CD4-positive, alpha-beta memory T cell (primary cell): ENCODE measurements at regions not wholly inside any gene's neighbourhood (a gene's known extent, or its start where the extent isn't known, plus 50 kb on each side); places are given as distances from the start of the nearest gene placed in this dataset.
"Not testable (repeated sequence)": the region's sequence is repeated elsewhere in the genome, so short reads cannot be mapped to it uniquely, and the experiment has no call there.

Source experiments
- CTCF ChIA-PET: fragments of 350-600 bp; sonication (Branson Sonifier 250); formaldehyde crosslinking; loops from one replicate; lab custom pipeline; 2021; ENCODE audit warnings: inconsistent platforms; ENCODE audit not compliant: partially characterized antibody; lab: Charles Lee
- POLR2A ChIA-PET: fragments of 350-600 bp; sonication (Branson Sonifier 250); formaldehyde crosslinking; loops from one replicate; lab custom pipeline; 2021; ENCODE audit not compliant: partially characterized antibody; lab: Charles Lee
- DNase-seq, 5 donors: peaks; one replicate each; pipeline versions ENCODE4 v3.0.0 to v3.0.0-alpha.2; 2020 to 2022; ENCODE audit warnings: mixed read lengths in 1 of 5
- H3K27ac ChIP-seq: one replicate; pipeline ENCODE4 v1.7.0; 2013; ENCODE audit warnings: low read depth, low read length
- H3K27me3 ChIP-seq: 2 replicates; pipeline ENCODE4 v1.7.0; 2013; ENCODE audit warnings: mild to moderate bottlenecking, low read length, moderate library complexity; ENCODE audit not compliant: insufficient read depth
- H3K36me3 ChIP-seq: 2 replicates; pipeline ENCODE4 v1.7.0; 2013; ENCODE audit warnings: mild to moderate bottlenecking, low read length, moderate library complexity; ENCODE audit not compliant: insufficient read depth
- H3K4me1 ChIP-seq: 2 replicates; pipeline ENCODE4 v1.7.0; 2013; ENCODE audit warnings: mild to moderate bottlenecking, low read length, moderate library complexity; ENCODE audit not compliant: insufficient read depth
- H3K4me3 ChIP-seq, 2 donors: one replicate each; pipeline ENCODE4 v1.7.0; 2013; ENCODE audit warnings: low read length in 2 of 2, mild to moderate bottlenecking in 1 of 2
- H3K9me3 ChIP-seq, 2 donors: one replicate each; pipeline ENCODE4 v1.7.0; 2013; ENCODE audit warnings: low read length in 2 of 2, control low read depth in 1 of 2; ENCODE audit not compliant: control insufficient read depth in 1 of 2
- H3K27ac Mint-ChIP-seq, 7 donors: one replicate each; pipeline ENCODE4 v1.8.0; 2020 to 2021; ENCODE audit warnings: mixed read lengths in 7 of 7, mild to moderate bottlenecking in 6 of 7, inconsistent platforms in 3 of 7, moderate library complexity in 3 of 7
- H3K27me3 Mint-ChIP-seq, 2 donors: one replicate each; pipeline ENCODE4 v1.8.0; 2020 to 2021; ENCODE audit warnings: mixed read lengths in 2 of 2
- H3K36me3 Mint-ChIP-seq, 2 donors: one replicate each; pipeline ENCODE4 v1.8.0; 2020 to 2021; ENCODE audit warnings: mixed read lengths in 2 of 2, inconsistent platforms in 1 of 2, mild to moderate bottlenecking in 1 of 2
- H3K4me1 Mint-ChIP-seq, 4 donors: one replicate each; pipeline ENCODE4 v1.8.0; 2020 to 2021; ENCODE audit warnings: mixed read lengths in 4 of 4, mild to moderate bottlenecking in 1 of 4
- H3K4me3 Mint-ChIP-seq, 8 donors: one replicate each; pipeline ENCODE4 v1.8.0; 2020 to 2021; ENCODE audit warnings: mixed read lengths in 8 of 8, mild to moderate bottlenecking in 7 of 8, moderate library complexity in 6 of 8, inconsistent platforms in 3 of 8
- H3K9me3 Mint-ChIP-seq, 8 donors: one replicate each; pipeline ENCODE4 v1.8.0; 2020 to 2021; ENCODE audit warnings: mixed read lengths in 8 of 8, mild to moderate bottlenecking in 5 of 8, inconsistent platforms in 3 of 8, moderate library complexity in 1 of 8
- intact Hi-C: fragments of 100-400 bp; cut with micrococcal nuclease; formaldehyde crosslinking; loops from one replicate; pipeline ENCODE4 v1.15.1; 2023

DNA sequence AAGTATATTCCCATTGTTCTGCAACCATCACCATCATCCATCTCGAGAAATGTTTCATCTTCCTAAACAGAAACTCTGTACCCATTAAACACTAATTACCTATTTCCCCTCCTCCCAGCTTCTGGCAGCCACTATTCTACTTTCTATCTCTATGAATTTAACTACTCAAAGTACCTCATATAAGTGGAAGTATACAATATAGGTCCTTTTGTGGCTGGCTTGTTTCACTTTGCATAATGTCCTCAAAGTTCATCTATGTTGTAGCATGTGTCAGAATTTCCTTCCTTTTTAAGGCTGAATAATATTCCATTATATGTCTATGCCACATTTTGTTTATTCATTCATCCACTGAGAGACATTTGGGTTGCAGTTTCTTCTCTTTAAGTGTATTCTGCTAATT, 159.4 kb downstream of the KCNRG start:
- H3K9me3 Mint-ChIP-seq: peaks cover 0 to 5% (median 0%) of the 10 kb centered on the region in 8 donors
- H3K4me1 Mint-ChIP-seq: peaks cover 0 to 8% (median under 1%) of the 10 kb centered on the region in 4 donors
- H3K27ac Mint-ChIP-seq: no peak overlapping the region
- Histone ChIP-seq H3K4me1 (no peaks in the 10 kb centered on the region), H3K4me3 (no peak overlapping the region), H3K9me3 (no peaks in the 10 kb centered on the region), H3K36me3 (no peaks in the 10 kb centered on the region), H3K27ac (no peak overlapping the region), H3K27me3 (no peaks in the 10 kb centered on the region)
- no peak for DNase-seq
- no peaks in the 10 kb centered on the region for H3K36me3 Mint-ChIP-seq
- intact Hi-C loops: loop anchor here (5.0 kb wide), 1 partner anchor 738 kb away; no protein-coding TSS in a partner anchor
- no peaks in the 10 kb centered on the region for H3K27me3 Mint-ChIP-seq
- ChIA-PET POLR2A (no interaction called here), CTCF (interaction anchor here (1.1 kb wide), 1 partner anchor 11 kb away, joined by 3 read pairs; no protein-coding TSS in a partner anchor)
- H3K4me3 Mint-ChIP-seq: no peak overlapping the region

DNA sequence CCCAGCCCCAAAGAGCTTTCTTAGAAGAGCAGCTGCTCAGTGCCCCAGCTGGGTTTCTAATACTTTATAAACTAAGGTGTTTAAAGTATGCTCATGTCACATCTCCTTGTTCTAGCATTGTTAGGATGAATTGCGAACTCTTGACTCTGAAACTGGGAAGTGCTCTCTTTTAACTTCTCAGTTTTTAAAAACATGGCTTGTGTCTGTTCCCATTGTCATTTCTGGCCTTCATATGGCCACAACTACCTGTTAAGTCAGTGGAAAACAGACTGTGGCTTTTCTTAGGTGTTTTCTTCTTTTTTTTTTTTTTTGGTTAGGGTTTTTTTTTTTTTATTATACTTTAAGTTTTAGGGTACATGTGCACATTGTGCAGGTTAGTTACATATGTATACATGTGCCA, 164.7 kb downstream of the KCNRG start:
- Mint-ChIP-seq H3K4me1 (peaks cover 0 to 3% (median under 1%) of the 10 kb centered on the region in 4 donors), H3K4me3 (no peak overlapping the region), H3K36me3 (no peaks in the 10 kb centered on the region), H3K27ac (no peak overlapping the region), H3K9me3 (peaks cover 0 to 5% (median 0%) of the 10 kb centered on the region in 8 donors), H3K27me3 (no peaks in the 10 kb centered on the region)
- POLR2A ChIA-PET: no interaction called here
- no peaks in the 10 kb centered on the region for H3K9me3 ChIP-seq
- H3K27me3 ChIP-seq: no peaks in the 10 kb centered on the region
- H3K4me3 ChIP-seq: no peak overlapping the region
- intact Hi-C loops: no loop called here
- no peak for DNase-seq
- no peaks in the 10 kb centered on the region for H3K36me3 ChIP-seq
- no peak overlapping the region for H3K27ac ChIP-seq
- CTCF ChIA-PET: interaction anchor here (0.7 kb wide), 1 partner anchor 76 kb away, joined by 3 read pairs; no protein-coding TSS in a partner anchor
- no peaks in the 10 kb centered on the region for H3K4me1 ChIP-seq

DNA sequence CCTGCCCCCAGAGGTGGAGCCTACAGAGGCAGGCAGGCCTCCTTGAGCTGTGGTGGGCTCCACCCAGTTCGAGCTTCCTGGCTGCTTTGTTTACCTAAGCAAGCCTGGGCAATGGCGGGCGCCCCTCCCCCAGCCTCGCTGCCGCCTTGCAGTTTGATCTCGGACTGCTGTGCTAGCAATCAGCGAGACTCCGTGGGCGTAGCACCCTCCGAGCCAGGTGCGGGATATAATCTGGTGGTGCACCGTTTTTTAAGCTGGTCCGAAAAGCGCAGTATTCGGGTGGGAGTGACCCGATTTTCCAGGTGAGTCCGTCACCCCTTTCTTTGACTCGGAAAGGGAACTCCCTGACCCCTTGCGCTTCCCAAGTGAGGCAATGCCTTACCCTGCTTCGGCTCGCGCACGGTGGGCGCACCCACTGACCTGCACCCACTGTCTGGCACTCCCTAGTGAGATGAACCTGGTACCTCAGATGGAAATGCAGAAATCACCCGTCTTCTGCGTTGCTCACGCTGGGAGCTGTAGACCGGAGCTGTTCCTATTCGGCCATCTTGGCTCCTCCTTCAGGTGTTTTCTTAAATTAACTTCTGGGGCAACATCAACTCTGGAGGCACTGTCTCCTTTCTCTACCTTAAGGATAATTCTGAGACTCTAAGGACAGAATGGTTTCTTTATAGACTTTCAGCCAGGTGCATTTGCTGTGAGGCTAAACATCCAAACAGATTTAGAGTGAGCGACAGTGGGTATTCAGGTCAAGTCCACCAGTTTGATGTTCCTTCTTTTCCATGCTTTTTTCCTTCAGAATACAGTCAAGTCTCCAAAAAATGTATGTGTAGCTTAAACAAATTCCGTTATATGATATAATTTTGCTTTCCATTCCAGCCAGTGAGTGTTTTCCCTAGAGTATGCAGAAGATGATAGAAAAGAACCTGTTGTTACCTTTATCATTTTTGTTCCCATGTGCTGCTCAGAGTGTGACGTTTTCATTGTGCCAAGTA, 170.8 kb downstream of the KCNRG start:
- DNase-seq: peak in 2 of 5 donors; percentile 11
- H3K9me3 Mint-ChIP-seq, intact Hi-C loops, H3K36me3 Mint-ChIP-seq, POLR2A ChIA-PET, H3K27me3 Mint-ChIP-seq, H3K36me3 ChIP-seq, H3K9me3 ChIP-seq, H3K27me3 ChIP-seq, H3K4me3 ChIP-seq, H3K27ac ChIP-seq: not testable (repeated sequence)
- Mint-ChIP-seq H3K4me1 (peaks cover 7 to 44% (median 17%) of the 10 kb centered on the region in 4 donors), H3K27ac (peak overlapping the region in 6 of 7 donors; percentile 30 to 79 (median 58)), H3K4me3 (peak overlapping the region; percentile 21 to 86 (median 74))
- CTCF ChIA-PET: interaction anchor here (1.5 kb wide), 1 partner anchor 12 kb away, joined by 3 read pairs; no protein-coding TSS in a partner anchor
- H3K4me1 ChIP-seq: peaks cover 13% of the 10 kb centered on the region

DNA sequence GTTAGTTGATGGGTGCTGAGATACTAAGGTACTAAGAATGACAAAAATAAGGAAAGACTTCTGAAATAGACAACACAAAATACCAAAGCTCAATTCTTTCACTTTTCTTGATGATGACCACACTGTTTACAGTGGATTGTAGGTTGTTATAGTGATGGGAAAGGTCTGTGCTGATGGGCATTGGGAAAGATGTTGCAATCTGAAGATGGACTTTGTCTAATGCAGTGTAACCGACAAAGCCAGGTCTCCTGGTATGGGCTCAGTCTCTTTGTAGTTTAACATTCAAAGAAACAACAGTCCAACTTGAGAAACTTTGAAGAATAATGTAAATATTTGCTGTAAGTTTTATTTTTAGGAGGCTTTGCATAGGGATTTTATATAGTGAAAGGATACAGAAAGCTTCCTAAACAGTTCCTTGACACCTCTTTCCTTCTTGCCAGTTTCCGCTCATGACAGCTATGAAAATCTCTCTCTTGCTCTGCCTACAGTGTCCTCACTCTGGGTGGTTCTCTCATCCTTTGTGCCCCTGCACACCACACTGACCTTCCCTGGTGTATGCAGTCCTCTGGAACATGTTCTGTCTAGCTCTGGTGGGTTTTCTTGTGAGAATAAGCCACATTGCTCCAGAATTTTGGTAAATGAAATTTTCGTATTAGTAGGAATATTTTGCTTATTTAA, 172.2 kb downstream of the KCNRG start:
- Mint-ChIP-seq H3K4me1 (peaks cover 7 to 59% (median 24%) of the 10 kb centered on the region in 4 donors), H3K9me3 (peaks cover 0 to 4% (median 0%) of the 10 kb centered on the region in 8 donors), H3K4me3 (peak overlapping the region in 6 of 8 donors; percentile 31 to 82 (median 71)), H3K27ac (peak overlapping the region in 4 of 7 donors; percentile 58 to 69 (median 58)), H3K27me3 (no peaks in the 10 kb centered on the region), H3K36me3 (no peaks in the 10 kb centered on the region)
- ChIA-PET CTCF (interaction anchor here (0.6 kb wide), 1 partner anchor 53 kb away, joined by 5 read pairs; no protein-coding TSS in a partner anchor), POLR2A (interaction anchor here (0.7 kb wide), 1 partner anchor 122 kb away, joined by 3 read pairs; no protein-coding TSS in a partner anchor)
- Histone ChIP-seq H3K4me3 (no peak overlapping the region), H3K27ac (no peak overlapping the region), H3K4me1 (peaks cover 23% of the 10 kb centered on the region), H3K27me3 (no peaks in the 10 kb centered on the region), H3K9me3 (no peaks in the 10 kb centered on the region), H3K36me3 (no peaks in the 10 kb centered on the region)
- DNase-seq: no peak
- intact Hi-C loops: no loop called here

DNA sequence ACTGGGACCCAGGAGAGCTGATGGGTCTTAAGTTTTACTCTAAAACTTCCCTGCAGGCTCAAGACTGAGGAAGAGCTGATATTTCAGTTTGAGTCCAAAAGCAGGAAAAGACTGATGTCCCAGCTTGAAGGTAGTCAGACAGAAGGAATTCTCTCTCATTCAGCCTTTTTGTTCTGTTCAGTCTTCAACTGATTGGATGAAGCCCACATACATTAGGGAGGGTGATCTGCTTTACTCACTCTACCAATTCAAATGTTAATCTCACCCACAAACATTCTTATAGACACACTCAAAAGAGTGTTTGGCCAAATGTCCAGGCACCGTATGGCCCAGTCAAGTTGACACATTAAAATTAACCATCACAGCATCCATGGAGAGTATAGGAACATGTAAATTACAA, 173.5 kb downstream of the KCNRG start:
- ChIA-PET POLR2A (interaction anchor here (1.9 kb wide), 1 partner anchor 63 kb away, joined by 14 read pairs; no protein-coding TSS in a partner anchor), CTCF (interaction anchor here (0.7 to 2.7 kb wide), 6 partner anchors 51 to 723 kb away, joined by 3 to 9 read pairs (median 3); partner anchors contain the start of gene TRIM13)
- H3K4me3 Mint-ChIP-seq: no peak overlapping the region
- Histone ChIP-seq H3K27me3 (no peaks in the 10 kb centered on the region), H3K27ac (no peak overlapping the region), H3K4me1 (peaks cover 35% of the 10 kb centered on the region), H3K4me3 (no peak overlapping the region), H3K36me3 (no peaks in the 10 kb centered on the region), H3K9me3 (no peaks in the 10 kb centered on the region)
- H3K9me3 Mint-ChIP-seq: peaks cover 0 to 4% (median 0%) of the 10 kb centered on the region in 8 donors
- H3K27ac Mint-ChIP-seq: no peak overlapping the region
- intact Hi-C loops: no loop called here
- peaks cover 11 to 71% (median 31%) of the 10 kb centered on the region in 4 donors for H3K4me1 Mint-ChIP-seq
- H3K27me3 Mint-ChIP-seq: no peaks in the 10 kb centered on the region
- no peaks in the 10 kb centered on the region for H3K36me3 Mint-ChIP-seq
- no peak for DNase-seq

DNA sequence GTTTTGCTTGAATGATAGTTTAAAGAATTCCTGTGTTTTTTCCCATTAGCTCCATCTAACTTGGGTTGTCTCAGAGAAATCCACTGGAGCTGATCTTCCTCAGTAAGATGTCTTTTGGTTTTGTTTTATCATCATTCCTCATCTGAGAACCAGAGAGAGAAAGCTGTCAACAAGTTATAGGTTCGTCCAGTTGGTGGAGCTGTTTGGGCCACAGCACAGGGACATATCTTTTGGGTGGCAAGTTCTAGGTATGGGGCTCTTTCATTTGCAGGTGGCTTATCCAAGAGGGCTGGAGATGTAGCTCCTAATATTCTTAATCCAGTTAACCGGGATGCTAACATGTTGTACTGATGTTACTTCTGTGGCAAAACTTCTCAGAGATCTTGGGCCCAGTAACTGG, 174.2 kb downstream of the KCNRG start:
- intact Hi-C loops: no loop called here
- Histone ChIP-seq H3K9me3 (no peaks in the 10 kb centered on the region), H3K27ac (no peak overlapping the region), H3K4me3 (no peak overlapping the region), H3K4me1 (peaks cover 35% of the 10 kb centered on the region), H3K36me3 (no peaks in the 10 kb centered on the region), H3K27me3 (no peaks in the 10 kb centered on the region)
- H3K27me3 Mint-ChIP-seq: no peaks in the 10 kb centered on the region
- CTCF ChIA-PET: interaction anchor here (0.7 to 2.7 kb wide), 7 partner anchors 10 to 722 kb away, joined by 3 to 9 read pairs (median 3); partner anchors contain the start of gene TRIM13
- POLR2A ChIA-PET: interaction anchor here (1.1 to 1.9 kb wide), 2 partner anchors 63 to 176 kb away, joined by 3 to 14 read pairs; no protein-coding TSS in a partner anchor
- no peaks in the 10 kb centered on the region for H3K36me3 Mint-ChIP-seq
- H3K4me3 Mint-ChIP-seq: peak overlapping the region in 4 of 8 donors; percentile 0 to 20 (median 4)
- H3K9me3 Mint-ChIP-seq: peaks cover 0 to 4% (median 0%) of the 10 kb centered on the region in 8 donors
- DNase-seq: peak in 2 of 5 donors; percentile 6 to 20
- peak overlapping the region in 3 of 7 donors; percentile 8 to 58 (median 36) for H3K27ac Mint-ChIP-seq
- peaks cover 11 to 72% (median 31%) of the 10 kb centered on the region in 4 donors for H3K4me1 Mint-ChIP-seq
